Naive thymus-derived CD4-positive, alpha-beta T cell (primary cell): ENCODE measurements at regions not wholly inside any gene's neighbourhood (a gene's known extent, or its start where the extent isn't known, plus 50 kb on each side); places are given as distances from the start of the nearest gene placed in this dataset.
"Not testable (repeated sequence)": the region's sequence is repeated elsewhere in the genome, so short reads cannot be mapped to it uniquely, and the experiment has no call there.

Experiments
- ATAC-seq: fragments of 150-1000 bp; cut with Tn5 transposase; 2 replicates; pipeline ENCODE4 v1.10.0; 2021; ENCODE audit warnings: mild to moderate bottlenecking, moderate library complexity
- CTCF ChIA-PET: fragments of 350-600 bp; sonication (Branson Sonifier 250); formaldehyde crosslinking; loops from one replicate; lab custom pipeline; 2021; ENCODE audit warnings: antibody characterized with exemption; lab: Charles Lee
- POLR2A ChIA-PET: fragments of 350-600 bp; sonication (Branson Sonifier 250); formaldehyde crosslinking; loops from one replicate; lab custom pipeline; 2021; ENCODE audit warnings: antibody characterized with exemption, inconsistent platforms; lab: Charles Lee
- DNase-seq, 9 donors: peaks; one replicate each; pipeline versions ENCODE4 v3.0.0 to v3.0.0-alpha.2; 2020 to 2022; ENCODE audit warnings: mixed read lengths in 1 of 9
- H3K27ac ChIP-seq: one replicate; pipeline ENCODE4 v1.7.0; 2013; ENCODE audit warnings: mild to moderate bottlenecking, low read depth, low read length, moderate library complexity
- H3K27me3 ChIP-seq, 2 donors: one replicate each; pipeline ENCODE4 v1.7.0; 2013; ENCODE audit warnings: low read length in 2 of 2, mild to moderate bottlenecking in 2 of 2, moderate library complexity in 2 of 2; ENCODE audit not compliant: control insufficient read depth in 2 of 2, insufficient read depth in 2 of 2
- H3K36me3 ChIP-seq, 3 experiments: 1 replicate in 2 of 3; 2 replicates in 1 of 3; pipeline ENCODE4 v1.7.0; 2013; ENCODE audit warnings: low read length in 3 of 3, mild to moderate bottlenecking in 3 of 3, moderate library complexity in 1 of 3; ENCODE audit not compliant: insufficient read depth in 3 of 3, control insufficient read depth in 2 of 3
- H3K4me1 ChIP-seq, 2 donors: one replicate each; pipeline ENCODE4 v1.7.0; 2013; ENCODE audit warnings: low read length in 2 of 2, mild to moderate bottlenecking in 2 of 2, moderate library complexity in 1 of 2; ENCODE audit not compliant: control insufficient read depth in 2 of 2, insufficient read depth in 2 of 2
- H3K4me3 ChIP-seq: 2 replicates; pipeline ENCODE4 v1.7.0; 2013; ENCODE audit warnings: mild to moderate bottlenecking, low read length
- H3K9me3 ChIP-seq, 3 experiments: 1 replicate in 2 of 3; 2 replicates in 1 of 3; pipeline ENCODE4 v1.7.0; 2013; ENCODE audit warnings: low read length in 3 of 3; ENCODE audit not compliant: control insufficient read depth in 2 of 3
- H3K27ac Mint-ChIP-seq, 9 donors: one replicate each; pipeline ENCODE4 v1.8.0; 2020 to 2022; ENCODE audit warnings: mixed read lengths in 9 of 9, mild to moderate bottlenecking in 8 of 9, moderate library complexity in 5 of 9, inconsistent platforms in 2 of 9
- H3K27me3 Mint-ChIP-seq, 5 donors: one replicate each; pipeline ENCODE4 v1.8.0; 2021 to 2022; ENCODE audit warnings: mixed read lengths in 5 of 5, mild to moderate bottlenecking in 1 of 5
- H3K36me3 Mint-ChIP-seq, 5 donors: one replicate each; pipeline ENCODE4 v1.8.0; 2020 to 2022; ENCODE audit warnings: mixed read lengths in 5 of 5, mild to moderate bottlenecking in 3 of 5, inconsistent platforms in 1 of 5
- H3K4me1 Mint-ChIP-seq, 7 donors: one replicate each; pipeline ENCODE4 v1.8.0; 2020 to 2022; ENCODE audit warnings: mixed read lengths in 7 of 7, mild to moderate bottlenecking in 3 of 7, inconsistent platforms in 1 of 7
- H3K4me3 Mint-ChIP-seq, 10 donors: one replicate each; pipeline ENCODE4 v1.8.0; 2020 to 2022; ENCODE audit warnings: mild to moderate bottlenecking in 10 of 10, mixed read lengths in 10 of 10, moderate library complexity in 6 of 10, inconsistent platforms in 2 of 10
- H3K9me3 Mint-ChIP-seq, 11 donors: one replicate each; pipeline ENCODE4 v1.8.0; 2020 to 2022; ENCODE audit warnings: mixed read lengths in 11 of 11, mild to moderate bottlenecking in 4 of 11, inconsistent platforms in 1 of 11, moderate library complexity in 1 of 11
- intact Hi-C, 2 donors: fragments of 100-400 bp; cut with micrococcal nuclease; formaldehyde crosslinking; loops; one replicate each; pipeline ENCODE4 v1.15.1; 2023

DNA sequence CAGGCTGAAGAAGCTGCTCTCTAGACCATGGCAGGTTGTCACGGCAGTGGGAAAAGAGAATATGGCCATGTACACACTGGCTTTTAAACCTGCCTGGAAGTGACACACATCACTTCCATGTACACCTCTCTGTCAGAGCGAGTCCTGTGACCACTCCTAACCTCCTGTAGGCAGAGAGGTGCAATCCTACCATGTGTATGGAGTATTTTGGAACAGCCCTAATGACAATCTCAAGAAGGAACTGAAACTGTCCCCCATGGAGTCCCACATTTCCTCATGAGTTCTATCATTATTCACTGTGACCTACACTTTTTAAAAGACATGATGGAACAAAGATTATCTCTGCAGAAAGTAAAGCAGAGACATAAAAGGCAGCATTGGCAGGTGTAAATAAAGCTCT, 153.4 kb upstream of the PFN2 start:
- Mint-ChIP-seq H3K4me3 (no peak overlapping the region), H3K4me1 (no peaks in the 10 kb centered on the region), H3K36me3 (no peaks in the 10 kb centered on the region), H3K27me3 (peaks cover 17 to 37% (median 26%) of the 10 kb centered on the region in 5 donors), H3K27ac (peak overlapping the region in 1 of 9 donors; percentile 23), H3K9me3 (peaks cover 0 to 4% (median 0%) of the 10 kb centered on the region in 11 donors)
- intact Hi-C loops: no loop called here
- Histone ChIP-seq H3K36me3 (no peaks in the 10 kb centered on the region), H3K4me3 (no peak overlapping the region), H3K27ac (no peak overlapping the region), H3K4me1 (no peaks in the 10 kb centered on the region), H3K9me3 (no peaks in the 10 kb centered on the region), H3K27me3 (no peaks in the 10 kb centered on the region)
- ATAC-seq (no peak), DNase-seq (no peak)
- CTCF ChIA-PET: no interaction called here
- POLR2A ChIA-PET: no interaction called here

DNA sequence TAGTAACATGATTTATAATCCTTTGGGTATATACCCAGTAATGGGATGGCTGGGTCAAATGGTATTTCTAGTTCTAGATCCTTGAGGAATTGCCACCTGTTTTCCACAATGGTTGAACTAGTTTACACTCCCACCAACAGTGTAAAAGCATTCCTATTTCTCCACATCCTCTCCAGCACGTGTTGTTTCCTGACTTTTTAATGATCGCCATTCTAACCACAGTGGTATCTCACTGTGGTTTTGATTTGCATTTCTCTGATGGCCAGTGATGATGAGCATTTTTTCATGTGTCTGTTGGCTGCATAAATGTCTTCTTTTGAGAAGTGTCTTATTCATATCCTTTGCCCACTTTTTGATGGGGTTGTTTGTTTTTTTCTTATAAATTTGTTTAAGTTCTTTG, 152.6 kb upstream of the PFN2 start:
- Mint-ChIP-seq H3K27ac (peak overlapping the region in 1 of 9 donors; percentile 28), H3K27me3 (peaks cover 19 to 39% (median 26%) of the 10 kb centered on the region in 5 donors)
- H3K9me3 ChIP-seq, DNase-seq, H3K9me3 Mint-ChIP-seq, H3K4me3 Mint-ChIP-seq, H3K27ac ChIP-seq, H3K4me1 Mint-ChIP-seq, H3K4me3 ChIP-seq, H3K36me3 Mint-ChIP-seq, ATAC-seq, H3K4me1 ChIP-seq, H3K36me3 ChIP-seq, CTCF ChIA-PET, H3K27me3 ChIP-seq, POLR2A ChIA-PET, intact Hi-C loops: not testable (repeated sequence)

DNA sequence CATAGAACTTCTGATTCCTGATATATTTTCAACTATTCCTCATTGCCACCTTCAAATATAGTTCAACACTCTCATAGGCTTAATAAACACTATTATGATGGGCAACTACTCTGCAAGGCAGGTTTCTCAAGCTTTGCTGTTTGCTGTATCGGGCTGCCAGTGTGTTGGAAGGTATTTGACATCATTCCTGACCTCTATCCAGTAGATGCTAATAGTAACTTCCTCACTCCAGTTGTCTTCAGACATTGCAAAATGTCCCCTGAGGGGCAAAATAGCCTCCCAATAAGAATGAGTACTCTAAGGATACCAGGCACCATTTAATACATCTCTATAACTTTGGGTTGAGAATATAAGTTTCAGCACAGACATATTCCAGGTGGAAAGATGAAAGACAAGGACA, 147.5 kb upstream of the PFN2 start:
- H3K27me3 Mint-ChIP-seq: peaks cover 17 to 47% (median 22%) of the 10 kb centered on the region in 5 donors
- no peak overlapping the region for H3K4me3 Mint-ChIP-seq
- H3K27me3 ChIP-seq: no peaks in the 10 kb centered on the region
- intact Hi-C loops: no loop called here
- DNase-seq: no peak
- H3K36me3 ChIP-seq: no peaks in the 10 kb centered on the region
- H3K4me1 ChIP-seq: no peaks in the 10 kb centered on the region
- H3K4me1 Mint-ChIP-seq: no peaks in the 10 kb centered on the region
- no peak for ATAC-seq
- no peaks in the 10 kb centered on the region for H3K36me3 Mint-ChIP-seq
- no peaks in the 10 kb centered on the region for H3K9me3 ChIP-seq
- H3K9me3 Mint-ChIP-seq: peaks cover 0 to 4% (median 0%) of the 10 kb centered on the region in 11 donors
- H3K27ac Mint-ChIP-seq: no peak overlapping the region
- H3K27ac ChIP-seq: no peak overlapping the region
- CTCF ChIA-PET: no interaction called here
- POLR2A ChIA-PET: no interaction called here
- H3K4me3 ChIP-seq: no peak overlapping the region

DNA sequence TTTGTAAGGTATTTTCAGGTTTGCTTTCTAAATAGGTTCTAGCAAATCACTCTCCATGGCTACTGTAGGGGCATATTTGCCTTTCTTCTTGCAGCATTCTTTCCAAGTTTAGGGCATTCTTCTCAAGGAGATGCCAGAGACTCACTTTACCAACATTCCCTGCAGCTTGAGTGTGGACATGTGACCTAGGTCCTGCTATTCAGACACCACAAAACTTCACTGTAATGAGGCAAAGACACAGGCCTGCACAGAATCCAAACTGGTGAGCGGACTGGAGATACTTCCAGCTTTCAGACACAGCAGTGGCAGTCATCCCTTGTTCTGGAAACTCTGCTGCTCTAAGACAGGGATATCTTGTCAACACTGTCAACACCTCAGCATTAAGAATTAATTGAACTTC, 146.4 kb upstream of the PFN2 start:
- Mint-ChIP-seq H3K27ac (no peak overlapping the region), H3K4me1 (no peaks in the 10 kb centered on the region), H3K9me3 (peaks cover 0 to 4% (median 0%) of the 10 kb centered on the region in 11 donors), H3K4me3 (no peak overlapping the region), H3K36me3 (no peaks in the 10 kb centered on the region), H3K27me3 (peaks cover 16 to 46% (median 22%) of the 10 kb centered on the region in 5 donors)
- Histone ChIP-seq H3K27me3 (no peaks in the 10 kb centered on the region), H3K4me3 (no peak overlapping the region), H3K27ac (no peak overlapping the region), H3K9me3 (no peaks in the 10 kb centered on the region), H3K36me3 (no peaks in the 10 kb centered on the region), H3K4me1 (no peaks in the 10 kb centered on the region)
- ChIA-PET POLR2A (no interaction called here), CTCF (no interaction called here)
- intact Hi-C loops: no loop called here
- ATAC-seq (no peak), DNase-seq (no peak)

DNA sequence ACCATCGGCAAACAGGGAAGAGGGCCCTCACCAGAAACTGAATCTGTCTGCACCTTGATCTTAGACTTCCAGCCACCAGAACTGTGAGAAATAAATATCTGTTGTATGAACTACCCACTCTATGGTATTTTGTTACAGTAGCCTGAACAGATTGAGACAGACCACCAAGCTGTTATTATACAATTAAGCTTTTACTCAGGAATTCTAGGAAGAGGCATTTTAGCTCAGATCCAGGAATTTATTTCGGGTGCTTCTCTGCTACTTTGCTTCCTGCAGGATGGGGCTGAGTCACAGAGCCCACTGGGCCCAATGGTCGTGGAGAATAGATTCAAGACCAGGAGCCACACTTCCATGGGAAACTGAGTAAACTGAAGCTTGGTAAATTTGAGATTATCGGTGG, 145.5 kb upstream of the PFN2 start:
- DNase-seq (no peak), ATAC-seq (no peak)
- H3K4me3 Mint-ChIP-seq: no peak overlapping the region
- peaks cover 16 to 42% (median 19%) of the 10 kb centered on the region in 5 donors for H3K27me3 Mint-ChIP-seq
- H3K4me3 ChIP-seq: no peak overlapping the region
- ChIA-PET POLR2A (no interaction called here), CTCF (no interaction called here)
- no peaks in the 10 kb centered on the region for H3K9me3 ChIP-seq
- no peaks in the 10 kb centered on the region for H3K4me1 Mint-ChIP-seq
- no peaks in the 10 kb centered on the region for H3K27me3 ChIP-seq
- H3K9me3 Mint-ChIP-seq: peaks cover 0 to 2% (median 0%) of the 10 kb centered on the region in 11 donors
- no peaks in the 10 kb centered on the region for H3K36me3 ChIP-seq
- no peak overlapping the region for H3K27ac ChIP-seq
- intact Hi-C loops: no loop called here
- no peaks in the 10 kb centered on the region for H3K4me1 ChIP-seq
- no peak overlapping the region for H3K27ac Mint-ChIP-seq
- no peaks in the 10 kb centered on the region for H3K36me3 Mint-ChIP-seq

DNA sequence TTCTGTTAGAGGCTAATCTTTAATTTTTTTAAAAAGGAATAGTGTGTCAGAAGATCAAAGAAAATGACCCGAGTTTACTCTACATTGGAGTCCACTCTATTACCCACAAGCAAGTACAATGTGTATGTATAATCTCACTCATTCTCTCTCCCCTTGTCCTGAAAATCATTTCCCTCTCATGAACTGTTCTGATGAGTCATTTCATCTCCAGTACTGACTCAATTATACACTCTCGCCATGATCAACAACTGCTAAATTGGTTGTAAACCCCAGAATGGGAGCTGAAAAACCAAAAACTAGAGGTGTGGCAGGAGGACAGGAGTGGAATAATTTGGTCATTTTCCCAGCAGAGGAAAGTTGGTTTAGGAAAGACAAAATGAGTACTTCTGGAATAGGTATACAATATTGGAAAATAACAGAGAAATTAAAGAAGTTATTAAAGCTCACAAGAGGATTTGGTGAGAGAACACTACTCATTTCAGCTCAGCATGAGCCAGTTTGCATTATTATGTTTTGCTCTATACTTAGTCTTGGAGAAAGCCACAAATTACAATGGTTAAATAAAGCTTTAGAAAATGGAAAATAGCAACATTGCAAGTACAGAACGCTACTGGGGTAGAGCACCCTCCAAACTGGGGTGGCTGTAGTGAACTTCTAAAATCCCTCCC, 144.3 kb upstream of the PFN2 start:
- Histone ChIP-seq H3K27ac (no peak overlapping the region), H3K9me3 (no peaks in the 10 kb centered on the region), H3K4me1 (no peaks in the 10 kb centered on the region), H3K4me3 (no peak overlapping the region), H3K27me3 (no peaks in the 10 kb centered on the region), H3K36me3 (no peaks in the 10 kb centered on the region)
- DNase-seq (no peak), ATAC-seq (no peak)
- H3K36me3 Mint-ChIP-seq: no peaks in the 10 kb centered on the region
- no peak overlapping the region for H3K27ac Mint-ChIP-seq
- no peak overlapping the region for H3K4me3 Mint-ChIP-seq
- POLR2A ChIA-PET: no interaction called here
- no peaks in the 10 kb centered on the region for H3K9me3 Mint-ChIP-seq
- peaks cover 9 to 32% (median 15%) of the 10 kb centered on the region in 5 donors for H3K27me3 Mint-ChIP-seq
- CTCF ChIA-PET: no interaction called here
- H3K4me1 Mint-ChIP-seq: no peaks in the 10 kb centered on the region
- intact Hi-C loops: no loop called here

DNA sequence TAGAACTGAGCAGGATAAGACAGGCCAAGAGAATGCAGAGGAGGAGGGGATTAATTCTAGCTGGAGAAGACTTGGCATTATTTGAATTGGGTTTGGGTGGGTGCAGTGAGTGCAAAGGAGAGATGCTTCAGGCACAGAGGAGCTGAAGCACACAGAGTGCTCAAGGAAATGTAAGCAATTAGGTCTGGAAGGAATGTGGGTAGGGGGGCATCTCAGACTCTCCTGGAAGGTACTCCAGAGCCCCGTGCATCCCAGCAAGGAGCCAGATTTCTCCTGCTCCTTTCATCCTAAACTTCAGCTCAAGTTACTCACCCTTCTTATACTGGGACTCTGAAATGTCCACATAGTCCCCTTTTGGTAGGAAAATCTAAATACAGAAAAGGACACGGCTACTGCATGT, 143.6 kb upstream of the PFN2 start:
- DNase-seq (no peak), ATAC-seq (no peak)
- no peaks in the 10 kb centered on the region for H3K4me1 Mint-ChIP-seq
- no peak overlapping the region for H3K4me3 Mint-ChIP-seq
- Histone ChIP-seq H3K9me3 (no peaks in the 10 kb centered on the region), H3K4me3 (no peak overlapping the region), H3K27me3 (no peaks in the 10 kb centered on the region), H3K36me3 (no peaks in the 10 kb centered on the region), H3K27ac (no peak overlapping the region), H3K4me1 (no peaks in the 10 kb centered on the region)
- no peaks in the 10 kb centered on the region for H3K36me3 Mint-ChIP-seq
- H3K27ac Mint-ChIP-seq: no peak overlapping the region
- intact Hi-C loops: no loop called here
- POLR2A ChIA-PET: no interaction called here
- H3K9me3 Mint-ChIP-seq: no peaks in the 10 kb centered on the region
- CTCF ChIA-PET: no interaction called here
- peaks cover 6 to 27% (median 15%) of the 10 kb centered on the region in 5 donors for H3K27me3 Mint-ChIP-seq
